SKM-1 treated with dmso at 0.1 percent for 144 hours (cell line): ENCODE measurements at regions not wholly inside any gene's neighbourhood (a gene's known extent, or its start where the extent isn't known, plus 50 kb on each side); places are given as distances from the start of the nearest gene placed in this dataset.

ENCODE experiments used
- DNase-seq: peaks from one replicate; lab custom pipeline; 2025; ENCODE audit not compliant: unreplicated experiment; lab: John Stamatoyannopoulos, UW

GRCh38 chr2:151037434-151037833 is 224.2 kb downstream of the RBM43 start:
- no peak for DNase-seq

- no peak for DNase-seq
These were observed 228.1 kb downstream of the RBM43 start for GRCh38 chr2:151033271-151034248.

GRCh38 chr2:151032741-151033191 is 228.9 kb downstream of the RBM43 start:
- no peak for DNase-seq

GRCh38 chr2:151030663-151031230 is 230.9 kb downstream of the RBM43 start:
- no peak for DNase-seq

GRCh38 chr2:151029406-151030157 is 232.1 kb downstream of the RBM43 start:
- no peak for DNase-seq

GRCh38 chr2:151028691-151029176 is 232.9 kb downstream of the RBM43 start:
- no peak for DNase-seq

GRCh38 chr2:151027151-151027550 is 234.5 kb downstream of the RBM43 start:
- DNase-seq, result no peak

GRCh38 chr2:151025816-151026215 is 235.8 kb downstream of the RBM43 start:
- no peak for DNase-seq

- DNase-seq, result no peak
These were observed 236.9 kb downstream of the RBM43 start for GRCh38 chr2:151024696-151025251.

GRCh38 chr2:151021747-151022452 is 239.8 kb downstream of the RBM43 start:
- no peak for DNase-seq

- DNase-seq, result no peak
These were observed 241.3 kb downstream of the RBM43 start for GRCh38 chr2:151020411-151020810.

- DNase-seq, result no peak
These were observed 252.1 kb downstream of the RBM43 start for GRCh38 chr2:151009437-151010175.

GRCh38 chr2:151007365-151007764 is 254.3 kb downstream of the RBM43 start:
- no peak for DNase-seq

GRCh38 chr2:151002959-151003600 is 258.6 kb downstream of the RBM43 start:
- DNase-seq, result no peak

- no peak for DNase-seq
These were observed 263.8 kb downstream of the RBM43 start for GRCh38 chr2:150997702-150998440.

- DNase-seq, result no peak
These were observed 264.6 kb downstream of the RBM43 start for GRCh38 chr2:150997066-150997465.

- no peak for DNase-seq
These were observed 267.6 kb downstream of the RBM43 start for GRCh38 chr2:150994076-150994475.

- DNase-seq, result no peak
These were observed 271.7 kb downstream of the RBM43 start for GRCh38 chr2:150989969-150990368.

- no peak for DNase-seq
These were observed 275.9 kb downstream of the RBM43 start for GRCh38 chr2:150985741-150986140.
